Erythroblast (primary cell): ENCODE measurements at regions not wholly inside any gene's neighbourhood (a gene's known extent, or its start where the extent isn't known, plus 50 kb on each side); places are given as distances from the start of the nearest gene placed in this dataset.

Experiments
- DNase-seq, 2 experiments: peaks; one replicate each; lab custom pipeline; 2025; lab: John Stamatoyannopoulos, UW
- GATA1 ChIP-seq: IDR thresholded peaks from 2 replicates; pipeline ENCODE4 v1.6.1; 2011; ENCODE audit warnings: low read depth, mild to moderate bottlenecking, control low read depth, low read length, moderate library complexity
- POLR2A ChIP-seq: IDR thresholded peaks from 2 replicates; pipeline ENCODE4 v1.6.1; 2011; ENCODE audit warnings: mild to moderate bottlenecking, low read length

DNA sequence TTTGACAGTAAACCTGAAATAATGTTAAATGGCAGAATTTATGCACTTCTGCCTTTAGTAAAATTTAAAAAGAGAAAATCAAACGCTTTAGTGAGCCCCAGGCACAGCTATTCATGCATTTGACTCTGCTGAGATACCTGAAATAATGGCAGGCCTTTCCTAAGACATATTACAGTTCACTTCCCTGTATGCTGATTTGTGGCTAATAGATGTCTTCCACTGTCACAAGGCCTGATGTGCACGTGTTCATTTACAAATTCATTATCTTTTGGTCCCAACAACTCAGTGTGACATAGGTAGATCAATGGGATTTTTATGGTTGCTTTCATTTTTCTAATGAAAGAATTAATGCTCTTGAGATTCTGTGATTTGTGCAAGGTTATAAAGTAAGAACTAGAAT lies 449.7 kb upstream of the RGS17 start:
- TF ChIP-seq POLR2A = no peak
- TF ChIP-seq GATA1 = no peak
- DNase-seq = no peak

DNA sequence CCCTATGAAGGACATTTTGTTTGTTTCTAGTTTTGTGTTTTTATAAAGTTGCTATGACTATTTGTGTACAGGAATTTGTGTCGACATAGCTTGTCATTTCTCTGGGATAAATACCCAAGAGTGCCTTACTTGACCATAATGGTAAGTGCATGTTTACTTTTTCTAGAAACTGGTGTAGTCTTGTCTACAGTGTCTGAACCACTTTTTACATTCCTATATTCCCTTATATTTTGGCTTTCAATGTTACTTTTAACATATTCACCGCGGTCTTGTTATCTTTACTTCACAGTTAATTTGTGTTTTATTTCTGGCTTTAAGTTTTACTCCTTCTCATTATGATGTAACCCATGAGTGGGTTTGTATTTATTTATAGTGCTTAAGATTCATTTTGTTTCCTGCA lies 444.4 kb upstream of the RGS17 start:
- no peak for DNase-seq
- TF ChIP-seq POLR2A (no peak), GATA1 (no peak)

DNA sequence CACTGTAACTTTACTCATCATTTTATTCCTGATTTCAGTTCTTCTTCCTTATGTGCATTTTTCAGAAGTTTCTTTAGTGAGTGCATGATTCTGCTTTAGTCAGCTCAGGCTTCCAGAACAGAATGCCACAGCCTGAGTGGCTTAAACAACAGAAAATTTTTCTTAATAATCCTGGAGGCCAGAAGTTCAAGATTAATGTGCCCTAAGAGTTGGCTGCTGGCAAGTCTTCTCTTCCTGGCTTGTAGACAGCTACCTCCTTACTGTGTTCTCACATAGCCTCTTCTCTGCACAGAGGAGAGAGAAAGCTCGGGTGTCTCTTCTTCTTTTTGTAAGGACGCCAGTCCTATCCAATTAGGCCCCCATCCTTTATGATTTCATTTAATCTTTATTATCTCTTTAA lies 443.1 kb upstream of the RGS17 start:
- DNase-seq = no peak
- TF ChIP-seq GATA1 (no peak), POLR2A (no peak)

DNA sequence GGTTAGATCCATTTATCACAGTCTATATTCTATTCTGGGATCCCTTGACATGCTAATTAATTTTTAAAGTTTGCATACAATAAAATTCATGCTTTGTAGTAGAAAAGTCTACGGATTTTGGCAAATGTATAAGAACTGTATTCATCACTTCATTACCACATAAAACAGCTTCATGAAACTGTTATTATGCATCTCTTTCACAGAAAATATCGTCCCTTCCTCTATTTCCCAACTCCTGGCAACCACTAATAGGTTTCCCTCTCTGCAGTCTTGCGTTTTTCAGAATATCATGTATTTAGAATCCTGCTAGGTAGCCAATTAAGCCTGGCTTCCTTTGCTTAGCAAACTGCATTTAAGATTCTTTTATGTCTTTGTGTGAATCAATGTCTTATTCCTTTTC lies 441.3 kb upstream of the RGS17 start:
- TF ChIP-seq POLR2A (no peak), GATA1 (no peak)
- no peak for DNase-seq

DNA sequence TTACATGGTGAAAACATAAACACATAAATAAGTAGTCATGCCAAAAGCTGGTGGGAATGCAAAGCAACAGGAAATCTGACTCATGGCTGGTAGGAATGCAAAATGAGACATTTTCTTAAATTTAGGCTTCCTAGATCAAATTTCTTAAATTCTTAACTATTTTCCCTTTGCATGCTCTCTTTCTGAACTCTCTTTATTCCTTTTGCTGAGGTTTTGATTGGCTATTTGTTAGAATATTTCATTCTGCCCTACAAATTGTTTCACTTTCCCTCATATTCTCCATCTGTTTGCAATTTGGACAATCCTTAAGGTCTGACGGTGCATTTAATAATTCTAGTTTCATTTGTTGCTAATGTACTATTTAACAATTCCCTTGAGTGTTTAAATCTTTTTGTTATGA lies 437.5 kb upstream of the RGS17 start:
- TF ChIP-seq POLR2A (no peak), GATA1 (no peak)
- DNase-seq = no peak

DNA sequence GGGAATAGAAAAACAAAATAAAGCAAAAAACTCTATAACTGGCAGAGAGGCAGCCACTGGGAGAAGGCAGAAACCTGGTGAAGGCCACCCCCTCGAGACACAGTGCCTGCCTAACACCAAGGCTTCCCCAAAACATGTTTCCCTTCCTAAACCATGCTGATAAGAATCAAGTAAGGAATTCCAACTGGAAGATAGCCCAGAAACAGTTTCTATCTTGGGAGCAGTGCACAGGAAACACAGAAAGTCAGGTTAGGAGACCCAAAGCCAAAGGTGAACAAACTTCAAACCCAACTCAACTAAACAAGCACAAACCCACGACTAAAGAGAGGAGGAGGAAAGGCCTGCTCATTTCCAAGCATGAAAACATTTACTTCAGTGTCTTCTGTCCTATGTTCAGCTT lies 433.7 kb upstream of the RGS17 start:
- no peak for TF ChIP-seq POLR2A
- no peak for TF ChIP-seq GATA1
- no peak for DNase-seq

DNA sequence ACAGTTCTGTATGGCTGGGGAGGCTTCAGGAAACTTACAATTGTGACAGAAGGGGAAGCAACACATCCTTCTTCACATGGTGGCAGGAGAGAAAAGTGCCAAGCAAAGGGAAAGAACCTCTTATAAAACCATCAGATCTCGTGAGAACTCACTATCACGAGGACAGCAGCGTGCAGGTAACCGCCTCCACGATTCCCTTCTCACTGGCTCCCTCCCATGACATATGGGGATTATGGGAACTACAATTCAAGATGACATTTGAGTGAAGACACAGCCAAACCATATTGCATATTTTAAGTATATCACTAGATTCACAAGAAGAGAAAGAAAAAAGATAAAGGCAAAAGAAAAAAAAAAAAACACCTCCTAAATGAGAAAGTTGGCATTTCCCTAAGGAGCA lies 431.9 kb upstream of the RGS17 start:
- DNase-seq = no peak

DNA sequence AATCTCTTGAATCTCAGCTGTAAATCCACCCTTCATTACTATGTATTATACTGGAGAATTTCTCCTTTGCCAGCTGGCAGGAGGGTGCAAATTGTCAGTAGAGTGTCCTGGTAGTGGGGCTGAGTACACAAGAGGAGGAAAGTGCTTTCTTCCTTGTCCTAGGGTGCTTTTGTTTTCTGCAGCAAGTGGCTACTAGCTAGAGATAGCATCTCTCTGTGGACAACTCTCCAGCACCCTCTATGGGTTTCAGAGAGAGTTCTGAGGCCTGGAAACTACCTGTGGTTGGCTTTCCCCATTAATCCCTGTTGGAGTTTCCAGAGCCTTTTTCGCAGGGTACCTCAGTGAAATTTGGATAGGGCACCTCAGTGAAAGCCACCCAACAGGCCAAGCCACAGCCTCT lies 422.5 kb upstream of the RGS17 start:
- no peak for DNase-seq
- TF ChIP-seq POLR2A = no peak
- TF ChIP-seq GATA1 = no peak

More for the DNA sequence above, 431.9 kb upstream of the RGS17 start:
- TF ChIP-seq POLR2A = no peak
- TF ChIP-seq GATA1 = no peak

DNA sequence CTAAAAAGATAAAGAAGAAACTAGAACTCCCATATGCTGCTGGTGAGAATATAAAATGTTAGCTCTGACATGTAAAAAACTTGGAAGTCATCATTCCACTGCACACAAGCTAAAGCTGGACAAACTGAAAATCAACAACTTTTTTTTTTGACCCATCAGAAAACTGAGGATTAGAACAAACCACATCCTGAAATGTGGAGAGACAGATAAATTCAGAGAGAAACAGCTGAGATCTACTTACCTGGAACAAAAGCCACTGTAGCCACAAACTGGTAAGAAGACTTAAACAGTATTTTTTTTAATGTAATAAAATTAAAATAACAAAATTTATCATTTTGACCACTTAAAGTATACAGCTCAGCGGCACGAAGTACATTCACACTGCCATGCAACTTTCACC lies 408.5 kb upstream of the RGS17 start:
- TF ChIP-seq POLR2A = no peak
- TF ChIP-seq GATA1 = no peak
- DNase-seq = no peak

DNA sequence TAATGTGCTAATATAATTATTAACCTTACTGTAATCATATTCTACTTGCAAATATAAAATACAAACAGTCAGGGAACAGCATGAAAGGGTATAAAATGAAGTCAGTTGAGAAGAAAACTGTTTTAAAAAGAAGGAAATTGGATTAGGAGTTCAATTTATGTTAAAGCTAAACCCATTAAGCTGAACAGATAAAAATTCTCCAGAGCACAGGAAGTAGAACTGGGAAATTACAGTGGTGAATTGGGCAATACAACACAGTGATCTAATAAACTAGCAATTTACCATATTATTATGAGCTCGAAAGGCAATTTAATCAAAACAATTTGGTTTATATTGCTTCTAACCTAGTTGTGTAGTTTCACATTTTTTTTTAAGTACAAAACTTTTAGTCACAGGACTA lies 407.4 kb upstream of the RGS17 start:
- TF ChIP-seq GATA1 (no peak), POLR2A (no peak)
- no peak for DNase-seq

DNA sequence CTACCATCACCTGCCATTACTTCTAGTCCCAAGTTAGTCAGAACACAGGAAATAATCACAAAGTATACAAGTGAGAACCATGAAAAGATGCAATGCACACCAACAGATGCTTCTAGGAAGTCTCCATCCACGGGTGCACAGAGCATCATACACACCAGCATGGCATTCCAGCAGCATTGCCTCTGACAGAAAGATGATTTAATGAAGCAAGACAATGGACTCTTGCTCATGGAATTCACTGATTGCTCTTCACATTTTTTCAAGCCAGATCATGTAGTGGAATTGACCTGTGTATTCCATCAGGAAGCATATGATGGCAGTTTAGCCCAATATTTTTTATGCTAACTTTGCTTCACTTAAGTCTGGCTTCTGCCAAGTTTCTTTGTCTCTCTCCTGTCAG lies 406.3 kb upstream of the RGS17 start:
- no peak for TF ChIP-seq GATA1
- TF ChIP-seq POLR2A = no peak
- no peak for DNase-seq

DNA sequence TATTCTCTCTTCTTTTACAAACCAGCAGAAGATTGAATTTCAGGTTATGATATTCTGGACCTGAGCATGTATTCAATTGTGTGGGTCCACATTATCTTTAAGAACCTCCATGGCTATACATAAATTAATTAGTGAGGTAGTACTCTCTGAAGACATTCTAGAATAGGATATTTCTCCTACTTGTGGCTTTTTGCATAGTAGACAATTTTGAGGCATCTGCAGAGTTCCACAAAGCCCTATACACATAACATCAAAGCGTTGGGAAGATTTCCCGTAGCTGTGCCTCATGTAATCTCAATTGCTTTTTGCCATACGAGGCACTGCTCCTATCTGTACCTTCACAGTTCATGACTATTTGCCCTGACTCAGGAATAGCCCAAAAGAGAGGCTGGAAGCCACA lies 395.4 kb upstream of the RGS17 start:
- TF ChIP-seq POLR2A (no peak), GATA1 (no peak)
- no peak for DNase-seq

DNA sequence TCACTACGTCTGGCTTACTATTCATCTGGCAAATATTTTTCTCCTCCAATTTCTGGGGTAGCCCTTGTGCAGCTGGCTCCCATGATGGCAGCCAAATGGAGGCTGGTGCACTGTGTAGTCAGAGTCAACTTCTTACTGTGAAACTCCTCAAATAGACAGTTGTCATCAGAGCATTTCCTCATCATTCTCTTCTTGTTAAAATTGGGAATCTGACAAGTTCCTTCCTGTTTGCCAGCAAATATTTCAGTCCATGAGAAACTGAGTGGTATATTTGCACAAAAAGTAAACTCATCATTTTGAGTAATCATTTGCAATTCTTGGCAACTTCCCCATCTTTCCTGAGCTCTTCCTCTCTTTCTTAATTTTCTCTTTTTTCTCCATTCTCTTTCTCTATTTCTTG lies 394.9 kb upstream of the RGS17 start:
- no peak for TF ChIP-seq POLR2A
- no peak for TF ChIP-seq GATA1
- no peak for DNase-seq

DNA sequence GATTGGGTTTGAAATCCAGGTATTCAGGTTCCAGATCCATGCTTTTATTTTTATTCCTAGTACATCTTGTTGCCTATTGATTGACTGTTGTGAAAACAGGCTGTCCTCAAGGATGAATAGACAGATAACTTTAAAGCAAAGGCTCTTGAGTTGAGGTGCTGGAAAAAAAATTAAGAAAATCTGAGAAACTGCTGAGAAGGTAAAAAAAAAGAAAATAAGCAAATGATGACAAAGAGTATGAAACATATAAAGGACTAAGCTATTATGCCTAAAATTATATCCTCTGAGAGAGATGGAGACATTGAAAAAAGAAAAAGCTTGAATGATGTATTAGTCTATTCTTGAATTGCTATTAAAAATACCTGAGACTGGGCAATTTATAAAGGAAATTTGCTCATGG lies 392.3 kb upstream of the RGS17 start:
- TF ChIP-seq GATA1 = no peak
- TF ChIP-seq POLR2A = no peak
- no peak for DNase-seq

DNA sequence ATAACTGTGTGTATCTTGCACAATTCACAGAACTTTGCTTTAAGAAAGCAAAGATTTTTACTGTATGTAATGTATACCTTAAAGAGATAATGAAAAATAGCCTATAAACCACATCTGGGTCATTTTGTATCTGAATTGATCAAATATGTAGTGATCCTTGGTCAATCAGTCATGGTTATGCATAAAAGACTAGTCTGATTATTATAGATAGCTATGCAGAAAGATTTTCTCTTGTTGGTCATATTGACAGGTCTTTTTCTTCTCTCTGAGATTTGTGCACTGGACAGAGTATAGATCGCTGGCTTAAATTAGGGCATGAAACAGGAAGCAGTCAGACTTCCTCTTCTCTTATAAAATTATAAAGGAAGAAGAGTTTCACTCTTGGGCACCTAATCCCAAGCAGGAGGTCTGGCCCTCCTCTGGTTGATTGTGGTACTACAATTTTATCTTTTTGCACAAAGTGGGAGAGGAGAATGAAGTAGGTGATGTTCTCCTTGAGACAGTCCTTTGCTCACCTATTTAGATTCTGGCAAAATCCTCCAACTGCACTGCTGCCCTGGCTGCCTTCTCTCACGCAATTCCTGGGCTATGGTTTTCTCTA lies 380.9 kb upstream of the RGS17 start:
- peak; percentile 2 to 45 for DNase-seq
- TF ChIP-seq GATA1 (no peak), POLR2A (no peak)
